ENCODE measurements at regions not wholly inside any gene's neighbourhood (a gene's known extent, or its start where the extent isn't known, plus 50 kb on each side); places are given as distances from the start of the nearest gene placed in this dataset.

DNA sequence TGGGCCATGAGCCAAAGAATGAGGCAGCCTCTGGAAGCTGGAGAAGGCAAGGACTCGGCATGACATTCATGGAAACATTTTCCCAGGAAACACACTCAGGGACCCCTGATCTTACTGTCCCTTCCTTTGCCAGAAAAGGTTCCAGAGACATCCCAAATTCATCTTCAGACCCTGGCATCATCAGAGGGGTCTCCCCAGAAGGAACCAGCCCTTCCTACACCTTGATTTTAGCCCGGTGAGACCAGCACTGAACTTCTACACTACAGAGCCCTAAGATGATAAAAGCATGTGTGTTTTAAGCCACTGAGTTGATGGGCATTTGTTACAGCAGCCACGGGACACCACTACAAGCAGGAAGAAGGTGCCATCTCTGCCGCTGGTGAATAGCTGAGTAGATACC is 262.3 kb downstream of the C16orf95 start (continued):
- TF ChIP-seq, protein P1, sequence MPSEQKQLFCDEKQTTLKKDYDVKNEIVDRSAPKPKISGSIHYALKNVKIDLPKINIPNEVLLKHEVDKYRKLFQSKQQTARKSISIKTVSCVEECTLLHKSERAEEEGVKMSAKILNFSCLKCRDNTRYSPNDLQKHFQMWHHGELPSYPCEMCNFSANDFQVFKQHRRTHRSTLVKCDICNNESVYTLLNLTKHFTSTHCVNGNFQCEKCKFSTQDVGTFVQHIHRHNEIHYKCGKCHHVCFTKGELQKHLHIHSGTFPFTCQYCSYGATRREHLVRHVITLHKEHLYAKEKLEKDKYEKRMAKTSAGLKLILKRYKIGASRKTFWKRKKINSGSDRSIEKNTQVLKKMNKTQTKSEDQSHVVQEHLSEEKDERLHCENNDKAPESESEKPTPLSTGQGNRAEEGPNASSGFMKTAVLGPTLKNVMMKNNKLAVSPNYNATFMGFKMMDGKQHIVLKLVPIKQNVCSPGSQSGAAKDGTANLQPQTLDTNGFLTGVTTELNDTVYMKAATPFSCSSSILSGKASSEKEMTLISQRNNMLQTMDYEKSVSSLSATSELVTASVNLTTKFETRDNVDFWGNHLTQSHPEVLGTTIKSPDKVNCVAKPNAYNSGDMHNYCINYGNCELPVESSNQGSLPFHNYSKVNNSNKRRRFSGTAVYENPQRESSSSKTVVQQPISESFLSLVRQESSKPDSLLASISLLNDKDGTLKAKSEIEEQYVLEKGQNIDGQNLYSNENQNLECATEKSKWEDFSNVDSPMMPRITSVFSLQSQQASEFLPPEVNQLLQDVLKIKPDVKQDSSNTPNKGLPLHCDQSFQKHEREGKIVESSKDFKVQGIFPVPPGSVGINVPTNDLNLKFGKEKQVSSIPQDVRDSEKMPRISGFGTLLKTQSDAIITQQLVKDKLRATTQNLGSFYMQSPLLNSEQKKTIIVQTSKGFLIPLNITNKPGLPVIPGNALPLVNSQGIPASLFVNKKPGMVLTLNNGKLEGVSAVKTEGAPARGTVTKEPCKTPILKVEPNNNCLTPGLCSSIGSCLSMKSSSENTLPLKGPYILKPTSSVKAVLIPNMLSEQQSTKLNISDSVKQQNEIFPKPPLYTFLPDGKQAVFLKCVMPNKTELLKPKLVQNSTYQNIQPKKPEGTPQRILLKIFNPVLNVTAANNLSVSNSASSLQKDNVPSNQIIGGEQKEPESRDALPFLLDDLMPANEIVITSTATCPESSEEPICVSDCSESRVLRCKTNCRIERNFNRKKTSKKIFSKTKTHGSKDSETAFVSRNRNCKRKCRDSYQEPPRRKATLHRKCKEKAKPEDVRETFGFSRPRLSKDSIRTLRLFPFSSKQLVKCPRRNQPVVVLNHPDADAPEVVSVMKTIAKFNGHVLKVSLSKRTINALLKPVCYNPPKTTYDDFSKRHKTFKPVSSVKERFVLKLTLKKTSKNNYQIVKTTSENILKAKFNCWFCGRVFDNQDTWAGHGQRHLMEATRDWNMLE (tag by site-specific recombination; conservative IDR thresholded peaks at IDR 0.05; ENCODE audit: low read depth), result no peak
- TF ChIP-seq ZNF561 (tag by site-specific recombination; IDR thresholded peaks at IDR 0.05; ENCODE audit: borderline replicate concordance) (no peak), ZNF362 (tag by site-specific recombination; IDR thresholded peaks at IDR 0.05) (no peak), ZNF335 (tag by site-specific recombination; conservative IDR thresholded peaks at IDR 0.05) (no peak), ZNF660 (tag by site-specific recombination; IDR thresholded peaks at IDR 0.05) (no peak)

GRCh38 chr16:87056083-87056482 is 261.1 kb downstream of the C16orf95 start:
- TF ChIP-seq ZBTB1 (tag by site-specific recombination; IDR thresholded peaks at IDR 0.05) (no peak), FEZF1 (tag by site-specific recombination; IDR thresholded peaks at IDR 0.05) (peak; percentile 23; the same call in 1 of the 2 replicates), ZNF701 (tag by site-specific recombination; IDR thresholded peaks at IDR 0.05) (no peak)
- POLR2A ChIA-PET, result interaction anchor here (1.0 kb wide), 1 partner anchor 9 kb away, joined by 3 read pairs; no protein-coding TSS in a partner anchor
- no peaks in the 10 kb centered on the region for H3K9me3 ChIP-seq (ENCODE audit: control insufficient read depth, insufficient read depth, low read depth, low read length)
- CTCF ChIA-PET, result interaction anchor here (0.6 kb wide), 1 partner anchor 228 kb away, joined by 3 read pairs; no protein-coding TSS in a partner anchor
- no peak overlapping the region for H3K27ac ChIP-seq (ENCODE audit: extremely low read depth, low read depth, low read length)
- H3K4me3 ChIP-seq (ENCODE audit: low read depth, low read length), result no peak overlapping the region
- no peaks in the 10 kb centered on the region for H3K4me1 ChIP-seq (ENCODE audit: control insufficient read depth, insufficient read depth, low read length)
- H3K36me3 ChIP-seq (ENCODE audit: control insufficient read depth in 2 of 2, insufficient read depth in 1 of 2, low read length in 2 of 2), result no peaks in the 10 kb centered on the region

GRCh38 chr16:87056551-87056950 is 260.6 kb downstream of the C16orf95 start:
- Histone ChIP-seq H3K4me1 (ENCODE audit: control insufficient read depth, insufficient read depth, low read length) (no peaks in the 10 kb centered on the region), H3K36me3 (ENCODE audit: control insufficient read depth in 2 of 2, insufficient read depth in 1 of 2, low read length in 2 of 2) (no peaks in the 10 kb centered on the region), H3K27ac (ENCODE audit: extremely low read depth, low read depth, low read length) (no peak overlapping the region), H3K9me3 (ENCODE audit: control insufficient read depth, insufficient read depth, low read depth, low read length) (no peaks in the 10 kb centered on the region), H3K4me3 (ENCODE audit: low read depth, low read length) (no peak overlapping the region)
- ChIA-PET POLR2A (interaction anchor here (1.0 kb wide), 1 partner anchor 9 kb away, joined by 3 read pairs; no protein-coding TSS in a partner anchor), CTCF (no interaction called here)
- TF ChIP-seq ZNF600 (tag by site-specific recombination; IDR thresholded peaks at IDR 0.05), result no peak
- no peak for TF ChIP-seq BCL11A (tag by site-specific recombination; IDR thresholded peaks at IDR 0.05; ENCODE audit: low read depth)
- TF ChIP-seq ZNF701 (tag by site-specific recombination; IDR thresholded peaks at IDR 0.05), result no peak
- TF ChIP-seq ZBTB20 (tag by site-specific recombination; IDR thresholded peaks at IDR 0.05), result no peak
- TF ChIP-seq ZNF529 (tag by site-specific recombination; IDR thresholded peaks at IDR 0.05; ENCODE audit: insufficient replicate concordance), result no peak
- no peak for TF ChIP-seq MZF1 (tag by site-specific recombination; IDR thresholded peaks at IDR 0.05; ENCODE audit: borderline replicate concordance)
- TF ChIP-seq ZNF341 (tag by site-specific recombination; IDR thresholded peaks at IDR 0.05; ENCODE audit: low read depth), result no peak
- TF ChIP-seq ZNF449 (tag by site-specific recombination; IDR thresholded peaks at IDR 0.05), result no peak
- no peak for TF ChIP-seq ZNF785 (tag by site-specific recombination; IDR thresholded peaks at IDR 0.05)
- TF ChIP-seq ZNF211 (tag by site-specific recombination; IDR thresholded peaks at IDR 0.05; ENCODE audit: low read depth), result no peak
- TF ChIP-seq ZFP69B (tag by site-specific recombination; IDR thresholded peaks at IDR 0.05), result no peak
- TF ChIP-seq PRDM2 (tag by site-specific recombination; IDR thresholded peaks at IDR 0.05; ENCODE audit: borderline replicate concordance), result no peak
- no peak for TF ChIP-seq SETDB1 (IDR thresholded peaks at IDR 0.05; ENCODE audit: insufficient read length, low read length)
